Right atrium auricular region (tissue), 2 donors: ENCODE measurements at regions not wholly inside any gene's neighbourhood (a gene's known extent, or its start where the extent isn't known, plus 50 kb on each side); places are given as distances from the start of the nearest gene placed in this dataset.
A peak's percentile ranks its signal among the peaks of the same experiment; 100 is the strongest.

Experiments
- DNase-seq: peaks from one replicate; pipeline ENCODE4 v3.0.0-alpha.2; 2019; ENCODE audit warnings: low spot score
- H3K27ac ChIP-seq, 2 donors: fragments of 200-600 bp; sonication (generic); 1 replicate in 1 of 2; 2 replicates in 1 of 2; pipeline ENCODE4 v1.5.1; 2016 to 2019
- H3K27me3 ChIP-seq, 2 donors: fragments of 200-600 bp; sonication (generic); one replicate each; pipeline versions ENCODE4 v1.5.1 to v1.6.0; 2017 to 2019
- H3K36me3 ChIP-seq: fragments of 200-600 bp; sonication (generic); one replicate; pipeline ENCODE4 v1.5.1; 2016
- H3K4me1 ChIP-seq, 2 donors: fragments of 200-600 bp; sonication (generic); one replicate each; pipeline versions ENCODE4 v1.5.1 to v1.6.0; 2017 to 2019
- H3K4me3 ChIP-seq, 2 donors: fragments of 200-600 bp; sonication (generic); 1 replicate in 1 of 2; 2 replicates in 1 of 2; pipeline ENCODE4 v1.5.1; 2017 to 2019; ENCODE audit warnings: mild to moderate bottlenecking in 1 of 2, moderate library complexity in 1 of 2
- H3K9me3 ChIP-seq, 2 donors: fragments of 200-600 bp; sonication (generic); one replicate each; pipeline ENCODE4 v1.5.1; 2019
- TF ChIP-seq, protein P1 (sequence below), 2 donors: fragments of 200-600 bp; sonication (generic); IDR thresholded peaks; one replicate each; pipeline ENCODE4 v1.5.1; 2019; ENCODE audit warnings: antibody characterized with exemption in 2 of 2

- no peaks in the 10 kb centered on the region for H3K27me3 ChIP-seq
- H3K27ac ChIP-seq = no peak overlapping the region
- TF ChIP-seq, protein P1, sequence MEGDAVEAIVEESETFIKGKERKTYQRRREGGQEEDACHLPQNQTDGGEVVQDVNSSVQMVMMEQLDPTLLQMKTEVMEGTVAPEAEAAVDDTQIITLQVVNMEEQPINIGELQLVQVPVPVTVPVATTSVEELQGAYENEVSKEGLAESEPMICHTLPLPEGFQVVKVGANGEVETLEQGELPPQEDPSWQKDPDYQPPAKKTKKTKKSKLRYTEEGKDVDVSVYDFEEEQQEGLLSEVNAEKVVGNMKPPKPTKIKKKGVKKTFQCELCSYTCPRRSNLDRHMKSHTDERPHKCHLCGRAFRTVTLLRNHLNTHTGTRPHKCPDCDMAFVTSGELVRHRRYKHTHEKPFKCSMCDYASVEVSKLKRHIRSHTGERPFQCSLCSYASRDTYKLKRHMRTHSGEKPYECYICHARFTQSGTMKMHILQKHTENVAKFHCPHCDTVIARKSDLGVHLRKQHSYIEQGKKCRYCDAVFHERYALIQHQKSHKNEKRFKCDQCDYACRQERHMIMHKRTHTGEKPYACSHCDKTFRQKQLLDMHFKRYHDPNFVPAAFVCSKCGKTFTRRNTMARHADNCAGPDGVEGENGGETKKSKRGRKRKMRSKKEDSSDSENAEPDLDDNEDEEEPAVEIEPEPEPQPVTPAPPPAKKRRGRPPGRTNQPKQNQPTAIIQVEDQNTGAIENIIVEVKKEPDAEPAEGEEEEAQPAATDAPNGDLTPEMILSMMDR (IDR thresholded peaks at IDR 0.05) = no peak
- no peaks in the 10 kb centered on the region for H3K36me3 ChIP-seq
- no peak for DNase-seq
- H3K9me3 ChIP-seq = no peaks in the 10 kb centered on the region
- peaks cover 0 to 26% of the 10 kb centered on the region in 2 donors for H3K4me1 ChIP-seq
- H3K4me3 ChIP-seq = no peak overlapping the region
Measured at GRCh38 chr1:10852998-10853520, 56.6 kb upstream of the CASZ1 start.

GRCh38 chr1:10853701-10854100 is 57.3 kb upstream of the CASZ1 start:
- H3K9me3 ChIP-seq = no peaks in the 10 kb centered on the region
- H3K36me3 ChIP-seq = no peaks in the 10 kb centered on the region
- no peak overlapping the region for H3K4me3 ChIP-seq
- H3K4me1 ChIP-seq = peaks cover 0 to 30% of the 10 kb centered on the region in 2 donors
- no peak overlapping the region for H3K27ac ChIP-seq
- TF ChIP-seq, protein P1 (IDR thresholded peaks at IDR 0.05) = no peak
- H3K27me3 ChIP-seq = no peaks in the 10 kb centered on the region
- no peak for DNase-seq

GRCh38 chr1:10854856-10855459 is 58.5 kb upstream of the CASZ1 start:
- H3K27me3 ChIP-seq = no peaks in the 10 kb centered on the region
- TF ChIP-seq, protein P1 (IDR thresholded peaks at IDR 0.05) = no peak
- no peaks in the 10 kb centered on the region for H3K9me3 ChIP-seq
- DNase-seq = no peak
- no peak overlapping the region for H3K4me3 ChIP-seq
- H3K4me1 ChIP-seq = peaks cover 0 to 30% of the 10 kb centered on the region in 2 donors
- no peaks in the 10 kb centered on the region for H3K36me3 ChIP-seq
- H3K27ac ChIP-seq = no peak overlapping the region

DNA sequence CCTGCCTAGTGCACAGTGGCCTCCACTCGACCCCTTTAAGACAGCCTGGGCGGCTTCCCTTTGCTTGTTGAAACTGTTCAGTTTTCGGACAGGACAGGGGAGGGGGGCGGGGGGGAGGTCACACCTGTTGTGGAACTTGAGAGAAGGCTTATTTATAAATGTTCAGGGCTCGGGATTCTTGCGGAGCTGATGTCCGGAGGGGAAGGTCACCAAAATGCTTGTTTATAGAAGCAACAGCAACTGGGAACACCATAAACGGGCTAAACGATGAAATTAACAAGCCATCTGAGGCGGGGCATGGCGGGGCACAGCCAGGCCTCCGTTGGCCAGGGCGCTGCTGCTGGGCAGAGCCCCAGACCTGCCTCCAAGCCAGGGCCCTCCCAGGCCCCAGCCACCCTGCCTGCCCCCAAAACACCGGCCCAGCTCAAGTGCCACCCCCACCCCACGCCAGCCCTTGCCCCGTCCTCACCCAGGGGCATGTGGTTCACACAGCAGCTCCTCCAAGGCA is 59.8 kb upstream of the CASZ1 start:
- TF ChIP-seq, protein P1 (IDR thresholded peaks at IDR 0.05) = no peak
- Histone ChIP-seq H3K36me3 (no peaks in the 10 kb centered on the region), H3K9me3 (no peaks in the 10 kb centered on the region), H3K27me3 (no peaks in the 10 kb centered on the region), H3K27ac (peak overlapping the region; percentile 73 to 88), H3K4me1 (peaks cover 0 to 40% of the 10 kb centered on the region in 2 donors), H3K4me3 (no peak overlapping the region)
- no peak for DNase-seq

DNA sequence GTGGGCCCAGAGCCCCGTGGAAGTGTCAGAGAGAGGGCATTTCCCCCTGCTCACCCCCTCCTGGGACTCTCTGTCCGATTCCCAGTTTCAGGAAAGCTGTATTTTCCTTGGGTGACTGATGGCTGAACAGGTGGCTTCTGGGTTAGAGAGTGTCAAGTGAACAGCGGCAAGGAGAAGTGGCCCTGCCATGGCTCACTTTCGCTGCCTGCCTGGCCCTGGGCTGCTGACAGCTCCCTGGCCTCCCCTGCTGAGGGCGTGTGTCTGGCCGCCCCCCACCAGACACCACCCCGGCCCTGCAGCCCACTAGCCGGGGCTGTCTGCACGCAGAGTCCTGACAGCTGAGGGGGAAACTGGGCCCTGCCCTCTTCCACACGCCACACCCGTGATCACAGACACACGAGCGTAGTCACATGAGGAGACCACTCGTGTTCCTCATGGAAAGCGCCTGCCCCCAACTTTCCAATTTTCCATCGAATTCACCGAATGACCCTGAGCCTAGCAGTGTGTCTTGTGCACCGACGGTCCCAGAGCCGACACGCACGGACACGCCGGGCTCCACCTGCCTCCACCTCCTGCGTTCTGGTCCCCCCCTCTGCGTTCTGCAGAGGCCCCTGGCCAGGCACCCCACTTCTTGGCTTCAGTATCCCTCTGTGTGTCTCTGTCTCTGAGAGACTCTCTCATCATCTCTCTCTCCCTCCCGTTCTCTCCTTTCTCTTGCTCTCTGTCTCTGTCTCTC is 60.6 kb upstream of the CASZ1 start:
- H3K4me1 ChIP-seq = peaks cover 0 to 42% of the 10 kb centered on the region in 2 donors
- DNase-seq = no peak
- no peaks in the 10 kb centered on the region for H3K9me3 ChIP-seq
- no peaks in the 10 kb centered on the region for H3K36me3 ChIP-seq
- H3K4me3 ChIP-seq = no peak overlapping the region
- TF ChIP-seq, protein P1 (IDR thresholded peaks at IDR 0.05) = no peak
- H3K27ac ChIP-seq = peak overlapping the region; percentile 73 to 88
- no peaks in the 10 kb centered on the region for H3K27me3 ChIP-seq
